OCI-LY3 (cell line): ENCODE measurements at regions not wholly inside any gene's neighbourhood (a gene's known extent, or its start where the extent isn't known, plus 50 kb on each side); places are given as distances from the start of the nearest gene placed in this dataset.
"Not testable (repeated sequence)": the region's sequence is repeated elsewhere in the genome, so short reads cannot be mapped to it uniquely, and the experiment has no call there.

ENCODE experiments used
- H2AFZ ChIP-seq: fragments of 200-600, 300-600 bp; shearing (Covaris generic); 2 replicates; pipeline ENCODE4 v1.6.0; 2014; ENCODE audit warnings: antibody characterized with exemption, low read depth, low read length
- H3K27ac ChIP-seq: fragments of 200-600, 300-600 bp; sonication (generic); 2 replicates; pipeline ENCODE4 v1.5.1; 2014; ENCODE audit warnings: mild to moderate bottlenecking, low read length, moderate library complexity, mixed read lengths
- H3K27me3 ChIP-seq: fragments of 200-600, 300-600 bp; sonication (generic); 2 replicates; pipeline ENCODE4 v1.6.1; 2014; ENCODE audit warnings: low read depth, low read length, mixed read lengths
- H3K36me3 ChIP-seq: fragments of 200-600, 300-600 bp; sonication (generic); replicated peaks from 2 replicates; pipeline ENCODE3; 2014; ENCODE audit warnings: low read depth, low read length, mixed read lengths
- H3K4me1 ChIP-seq: fragments of 300-600, 200-600 bp; sonication (generic); 2 replicates; pipeline ENCODE4 v1.6.1; 2014; ENCODE audit warnings: low read length, mixed read lengths
- H3K4me2 ChIP-seq: fragments of 200-600, 300-600 bp; sonication (generic); 2 replicates; pipeline ENCODE4 v1.6.1; 2014; ENCODE audit warnings: low read length, mixed read lengths
- H3K4me3 ChIP-seq: fragments of 300-600, 200-600 bp; sonication (generic); 2 replicates; pipeline ENCODE4 v1.5.1; 2014; ENCODE audit warnings: antibody characterized with exemption, mild to moderate bottlenecking, low read length, moderate library complexity
- H3K79me2 ChIP-seq: fragments of 300-600, 200-600 bp; shearing (Covaris generic); 2 replicates; pipeline ENCODE4 v1.6.1; 2014; ENCODE audit warnings: mild to moderate bottlenecking, low read length, mixed read lengths
- H3K9ac ChIP-seq: fragments of 300-600, 200-600 bp; shearing (Covaris generic); 2 replicates; pipeline ENCODE4 v1.6.0; 2014; ENCODE audit warnings: mild to moderate bottlenecking, low read length, moderate library complexity
- H3K9me3 ChIP-seq: fragments of 200-600, 300-600 bp; shearing (Covaris generic); 2 replicates; pipeline ENCODE4 v1.6.1; 2014; ENCODE audit warnings: low read length, mixed read lengths; ENCODE audit not compliant: insufficient read depth
- H4K20me1 ChIP-seq: fragments of 200-600, 300-600 bp; sonication (generic); 2 replicates; pipeline ENCODE4 v1.6.1; 2016; ENCODE audit warnings: low read length, mixed read lengths; ENCODE audit not compliant: insufficient read depth
- EZH2phosphoT487 ChIP-seq: fragments of 200-600 bp; shearing (Covaris generic); IDR thresholded peaks from 2 replicates; pipeline ENCODE4 v1.6.1; 2018; ENCODE audit warnings: antibody characterized with exemption, mixed run types, low read depth
- TF ChIP-seq, protein P1 (sequence below): fragments of 200-600, 300-600 bp; sonication (generic); IDR thresholded peaks from 2 replicates; pipeline ENCODE4 v1.5.1; 2014; ENCODE audit warnings: antibody characterized with exemption, low read length, low read depth

GRCh38 chr7:96794063-96794462 is 84.4 kb upstream of the SEM1 start:
- Histone ChIP-seq H3K9ac (no peak overlapping the region), H3K4me1 (peaks cover 9% of the 10 kb centered on the region), H3K9me3 (no peaks in the 10 kb centered on the region), H3K36me3 (no peaks in the 10 kb centered on the region), H3K27ac (no peak overlapping the region), H3K4me3 (no peak overlapping the region), H3K79me2 (no peaks in the 10 kb centered on the region), H3K27me3 (no peaks in the 10 kb centered on the region), H4K20me1 (no peaks in the 10 kb centered on the region), H2AFZ (no peak overlapping the region), H3K4me2 (no peak overlapping the region)
- no peak for TF ChIP-seq EZH2phosphoT487
- TF ChIP-seq, protein P1, sequence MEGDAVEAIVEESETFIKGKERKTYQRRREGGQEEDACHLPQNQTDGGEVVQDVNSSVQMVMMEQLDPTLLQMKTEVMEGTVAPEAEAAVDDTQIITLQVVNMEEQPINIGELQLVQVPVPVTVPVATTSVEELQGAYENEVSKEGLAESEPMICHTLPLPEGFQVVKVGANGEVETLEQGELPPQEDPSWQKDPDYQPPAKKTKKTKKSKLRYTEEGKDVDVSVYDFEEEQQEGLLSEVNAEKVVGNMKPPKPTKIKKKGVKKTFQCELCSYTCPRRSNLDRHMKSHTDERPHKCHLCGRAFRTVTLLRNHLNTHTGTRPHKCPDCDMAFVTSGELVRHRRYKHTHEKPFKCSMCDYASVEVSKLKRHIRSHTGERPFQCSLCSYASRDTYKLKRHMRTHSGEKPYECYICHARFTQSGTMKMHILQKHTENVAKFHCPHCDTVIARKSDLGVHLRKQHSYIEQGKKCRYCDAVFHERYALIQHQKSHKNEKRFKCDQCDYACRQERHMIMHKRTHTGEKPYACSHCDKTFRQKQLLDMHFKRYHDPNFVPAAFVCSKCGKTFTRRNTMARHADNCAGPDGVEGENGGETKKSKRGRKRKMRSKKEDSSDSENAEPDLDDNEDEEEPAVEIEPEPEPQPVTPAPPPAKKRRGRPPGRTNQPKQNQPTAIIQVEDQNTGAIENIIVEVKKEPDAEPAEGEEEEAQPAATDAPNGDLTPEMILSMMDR: no peak

DNA sequence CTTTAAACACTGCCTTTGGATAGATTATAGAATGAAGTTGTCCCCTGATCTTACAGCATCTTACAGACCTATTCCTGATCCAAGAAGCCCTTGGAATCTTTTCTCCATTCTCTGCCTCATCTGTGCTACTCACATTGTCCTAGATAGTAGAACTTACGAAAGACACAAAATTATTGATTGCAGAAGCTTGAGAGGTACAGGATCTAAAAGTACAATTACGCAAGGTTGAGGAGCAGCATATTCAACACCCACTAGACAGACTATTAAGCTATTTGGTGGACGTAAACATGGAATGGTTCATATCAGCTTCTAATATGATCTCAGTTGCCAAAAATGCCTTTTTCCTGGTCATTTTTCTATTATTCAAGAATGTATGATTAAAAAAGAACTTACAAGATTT is 90.5 kb upstream of the SEM1 start:
- Histone ChIP-seq H3K4me1 (no peaks in the 10 kb centered on the region), H3K36me3 (no peaks in the 10 kb centered on the region), H3K9ac (no peak overlapping the region), H3K4me3 (no peak overlapping the region), H3K4me2 (no peak overlapping the region), H3K9me3 (no peaks in the 10 kb centered on the region), H4K20me1 (no peaks in the 10 kb centered on the region), H2AFZ (no peak overlapping the region), H3K27me3 (0 out of 2 replicates have a peak, but pooled peaks cover 2% of the 10 kb centered on the region), H3K27ac (no peak overlapping the region), H3K79me2 (no peaks in the 10 kb centered on the region)
- TF ChIP-seq, protein P1: no peak
- no peak for TF ChIP-seq EZH2phosphoT487

- Histone ChIP-seq H3K9ac (no peak overlapping the region), H3K9me3 (no peaks in the 10 kb centered on the region), H3K36me3 (no peaks in the 10 kb centered on the region), H3K27me3 (0 out of 2 replicates have a peak, but pooled peaks cover 2% of the 10 kb centered on the region), H2AFZ (no peak overlapping the region), H3K4me3 (no peak overlapping the region), H3K4me2 (no peak overlapping the region), H4K20me1 (no peaks in the 10 kb centered on the region), H3K79me2 (no peaks in the 10 kb centered on the region), H3K27ac (no peak overlapping the region), H3K4me1 (no peaks in the 10 kb centered on the region)
- TF ChIP-seq, protein P1: no peak
- TF ChIP-seq EZH2phosphoT487: no peak
Measured at GRCh38 chr7:96800824-96801223, 91.2 kb upstream of the SEM1 start.

DNA sequence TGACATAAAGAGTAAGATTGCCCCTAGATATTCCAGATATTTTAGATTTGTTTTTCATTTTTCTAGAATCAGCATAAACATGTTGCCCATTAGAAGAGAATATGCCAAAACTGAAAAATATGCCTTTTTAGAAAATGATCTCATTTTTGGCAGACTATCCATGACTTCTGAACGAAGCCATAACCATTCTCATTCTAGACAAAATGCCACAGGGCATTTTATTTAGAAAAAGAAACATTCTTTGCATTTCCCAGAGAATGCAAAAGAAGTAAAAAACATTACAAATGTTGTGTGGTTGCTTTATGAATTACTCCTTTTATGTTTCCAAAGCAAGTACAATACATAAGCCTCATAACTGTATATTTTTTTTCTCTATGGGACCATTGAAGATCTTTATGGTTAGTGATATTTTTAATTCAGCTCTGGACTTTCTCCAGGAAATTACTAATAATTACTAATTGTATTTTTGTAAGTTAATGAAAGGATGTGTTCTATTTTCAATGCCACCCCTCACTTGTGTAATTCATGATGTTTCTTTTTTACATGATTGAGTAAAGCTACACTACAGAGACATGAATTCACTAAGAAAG is 109.6 kb upstream of the SEM1 start:
- no peak overlapping the region for H2AFZ ChIP-seq
- no peak overlapping the region for H3K9ac ChIP-seq
- no peak overlapping the region for H3K27ac ChIP-seq
- peaks cover 16% of the 10 kb centered on the region for H3K4me1 ChIP-seq
- H3K9me3 ChIP-seq: no peaks in the 10 kb centered on the region
- H3K27me3 ChIP-seq: no peaks in the 10 kb centered on the region
- H3K36me3 ChIP-seq: no peaks in the 10 kb centered on the region
- no peak overlapping the region for H3K4me3 ChIP-seq
- TF ChIP-seq, protein P1: no peak
- H3K79me2 ChIP-seq: no peaks in the 10 kb centered on the region
- H3K4me2 ChIP-seq: no peak overlapping the region
- no peaks in the 10 kb centered on the region for H4K20me1 ChIP-seq

GRCh38 chr7:96821131-96821530 is 111.5 kb upstream of the SEM1 start:
- H2AFZ ChIP-seq, H3K36me3 ChIP-seq, H3K4me3 ChIP-seq, H3K4me2 ChIP-seq, H3K9ac ChIP-seq, H3K27ac ChIP-seq, H3K79me2 ChIP-seq, H3K9me3 ChIP-seq, H3K27me3 ChIP-seq, H4K20me1 ChIP-seq: not testable (repeated sequence)
- peaks cover 16% of the 10 kb centered on the region for H3K4me1 ChIP-seq
